Caco-2 (cell line): ENCODE measurements at regions not wholly inside any gene's neighbourhood (a gene's known extent, or its start where the extent isn't known, plus 50 kb on each side); places are given as distances from the start of the nearest gene placed in this dataset.

ENCODE experiments used
- BruUV-seq: library from RNA; stranded (reverse); fragments of 400-500 nt; replicated peaks from 2 replicates; lab custom pipeline; 2021; lab: Mats Ljungman, UMichigan
- CTCF ChIA-PET: fragments of 300-600 bp; sonication (Branson Sonifier 250); formaldehyde crosslinking; loops from one replicate; lab custom pipeline; 2022; ENCODE audit warnings: antibody characterized with exemption; lab: Charles Lee
- POLR2A ChIA-PET: fragments of 300-600 bp; sonication (Branson Sonifier 250); formaldehyde crosslinking; loops from one replicate; lab custom pipeline; 2022; ENCODE audit warnings: antibody characterized with exemption; lab: Charles Lee
- DNase-seq, 2 experiments: peaks; one replicate each; pipeline versions ENCODE4 v3.0.0 to v3.0.0-alpha.2; 2020 to 2022
- H3K27me3 ChIP-seq: replicated peaks from 2 replicates; pipeline ENCODE4 v1.6.0; 2011; ENCODE audit warnings: low read length; ENCODE audit not compliant: control insufficient read depth, insufficient read depth
- H3K36me3 ChIP-seq: 2 replicates; pipeline ENCODE4 v1.5.1; 2011; ENCODE audit warnings: low read length; ENCODE audit not compliant: control insufficient read depth, insufficient read depth
- H3K4me1 ChIP-seq: fragments of 250-450 bp; sonication (Bioruptor Pico); 2 replicates; pipeline ENCODE4 v1.5.1; 2020; ENCODE audit warnings: mild to moderate bottlenecking
- H3K4me3 ChIP-seq: 2 replicates; pipeline ENCODE4 v1.5.1; 2011; ENCODE audit warnings: low read depth, mild to moderate bottlenecking, control low read depth, low read length
- H3K9me3 ChIP-seq: fragments of 250-450 bp; sonication (Bioruptor Pico); 2 replicates; pipeline ENCODE4 v1.5.1; 2020; ENCODE audit warnings: mild to moderate bottlenecking, moderate library complexity
- H3K27ac Mint-ChIP-seq: one replicate; pipeline ENCODE4 v1.8.0; 2022; ENCODE audit warnings: mixed read lengths; ENCODE audit not compliant: unreplicated experiment
- H3K27me3 Mint-ChIP-seq: one replicate; pipeline ENCODE4 v1.8.0; 2022; ENCODE audit warnings: mixed read lengths; ENCODE audit not compliant: insufficient read depth, unreplicated experiment
- H3K36me3 Mint-ChIP-seq: one replicate; pipeline ENCODE4 v1.8.0; 2022; ENCODE audit warnings: mild to moderate bottlenecking, mixed read lengths; ENCODE audit not compliant: insufficient read depth, unreplicated experiment
- H3K4me1 Mint-ChIP-seq: one replicate; pipeline ENCODE4 v1.8.0; 2022; ENCODE audit warnings: low read depth, mixed read lengths; ENCODE audit not compliant: unreplicated experiment
- H3K4me3 Mint-ChIP-seq: one replicate; pipeline ENCODE4 v1.8.0; 2022; ENCODE audit warnings: mild to moderate bottlenecking, moderate library complexity, mixed read lengths; ENCODE audit not compliant: unreplicated experiment
- H3K9me3 Mint-ChIP-seq: one replicate; pipeline ENCODE4 v1.8.0; 2022; ENCODE audit warnings: mixed read lengths; ENCODE audit not compliant: unreplicated experiment
- intact Hi-C: fragments of 100-400 bp; cut with micrococcal nuclease; formaldehyde crosslinking; loops from one replicate; pipeline ENCODE4 v1.10.0; 2022; ENCODE audit not compliant: unreplicated experiment
- TF ChIP-seq, protein P1 (sequence below), 2 experiments: fragments of 200-600 bp in 1 of 2; IDR thresholded peaks; 1 replicate in 1 of 2; 2 replicates in 1 of 2; pipeline versions ENCODE4 v1.5.1 to v1.8.0; 2011 to 2022; ENCODE audit warnings: antibody characterized with exemption in 1 of 2, control low read depth in 1 of 2, inconsistent platforms in 1 of 2, low read depth in 1 of 2, low read length in 1 of 2, mild to moderate bottlenecking in 1 of 2, moderate library complexity in 1 of 2; ENCODE audit not compliant: insufficient read depth in 1 of 2, severe bottlenecking in 1 of 2, unreplicated experiment in 1 of 2

GRCh38 chr6:80530103-80530502 is 423.6 kb downstream of the BCKDHB start:
- Mint-ChIP-seq H3K4me1 (no peaks in the 10 kb centered on the region), H3K27me3 (no peaks in the 10 kb centered on the region), H3K4me3 (no peak overlapping the region), H3K36me3 (no peaks in the 10 kb centered on the region), H3K9me3 (no peaks in the 10 kb centered on the region), H3K27ac (no peak overlapping the region)
- TF ChIP-seq, protein P1, sequence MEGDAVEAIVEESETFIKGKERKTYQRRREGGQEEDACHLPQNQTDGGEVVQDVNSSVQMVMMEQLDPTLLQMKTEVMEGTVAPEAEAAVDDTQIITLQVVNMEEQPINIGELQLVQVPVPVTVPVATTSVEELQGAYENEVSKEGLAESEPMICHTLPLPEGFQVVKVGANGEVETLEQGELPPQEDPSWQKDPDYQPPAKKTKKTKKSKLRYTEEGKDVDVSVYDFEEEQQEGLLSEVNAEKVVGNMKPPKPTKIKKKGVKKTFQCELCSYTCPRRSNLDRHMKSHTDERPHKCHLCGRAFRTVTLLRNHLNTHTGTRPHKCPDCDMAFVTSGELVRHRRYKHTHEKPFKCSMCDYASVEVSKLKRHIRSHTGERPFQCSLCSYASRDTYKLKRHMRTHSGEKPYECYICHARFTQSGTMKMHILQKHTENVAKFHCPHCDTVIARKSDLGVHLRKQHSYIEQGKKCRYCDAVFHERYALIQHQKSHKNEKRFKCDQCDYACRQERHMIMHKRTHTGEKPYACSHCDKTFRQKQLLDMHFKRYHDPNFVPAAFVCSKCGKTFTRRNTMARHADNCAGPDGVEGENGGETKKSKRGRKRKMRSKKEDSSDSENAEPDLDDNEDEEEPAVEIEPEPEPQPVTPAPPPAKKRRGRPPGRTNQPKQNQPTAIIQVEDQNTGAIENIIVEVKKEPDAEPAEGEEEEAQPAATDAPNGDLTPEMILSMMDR (IDR thresholded peaks at IDR 0.05; ENCODE audit: insufficient read depth in 1 of 2, low read depth in 1 of 2, low read length in 1 of 2, severe bottlenecking in 1 of 2, unreplicated experiment in 1 of 2) = no peak
- no peaks in the 10 kb centered on the region for H3K9me3 ChIP-seq
- CTCF ChIA-PET = no interaction called here
- intact Hi-C loops = loop anchor here (5.0 kb wide), 1 partner anchor 653 kb away; no protein-coding TSS in a partner anchor
- H3K4me3 ChIP-seq = no peak overlapping the region
- no TSS peak for BruUV-seq
- DNase-seq = no peak
- H3K4me1 ChIP-seq = peaks cover 19% of the 10 kb centered on the region
- H3K36me3 ChIP-seq = no peaks in the 10 kb centered on the region
- POLR2A ChIA-PET = no interaction called here
- H3K27me3 ChIP-seq = no peaks in the 10 kb centered on the region

DNA sequence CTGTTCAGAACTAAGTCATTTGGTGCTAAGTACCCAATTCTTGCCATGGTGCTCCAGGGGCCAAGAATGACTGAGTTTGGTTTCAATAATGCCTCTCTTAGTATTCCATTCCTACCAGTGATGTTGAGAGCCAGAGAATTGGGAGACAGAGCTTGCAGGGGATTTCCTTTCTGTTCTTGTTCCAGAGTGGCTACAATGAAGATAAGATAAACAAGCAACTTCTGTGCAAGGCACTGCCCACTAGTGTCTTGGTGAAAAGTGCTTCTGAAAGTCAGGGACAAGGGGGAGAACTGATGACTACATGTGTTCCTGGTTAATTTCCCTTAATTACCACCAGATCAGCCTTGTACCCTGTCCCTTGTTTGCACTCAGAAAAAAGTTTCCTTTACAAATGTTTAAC is 421.6 kb downstream of the BCKDHB start:
- no peaks in the 10 kb centered on the region for H3K9me3 Mint-ChIP-seq
- H3K4me3 Mint-ChIP-seq = peak overlapping the region; percentile 4
- ChIA-PET CTCF (no interaction called here), POLR2A (no interaction called here)
- TF ChIP-seq, protein P1 (IDR thresholded peaks at IDR 0.05; ENCODE audit: insufficient read depth in 1 of 2, low read depth in 1 of 2, low read length in 1 of 2, severe bottlenecking in 1 of 2, unreplicated experiment in 1 of 2) = peak in 1 of 2 experiments; percentile 17
- no peaks in the 10 kb centered on the region for H3K36me3 ChIP-seq
- BruUV-seq = no TSS peak
- DNase-seq = peak in 1 of 2 experiments; percentile 10
- H3K4me1 ChIP-seq = peaks cover 19% of the 10 kb centered on the region
- H3K4me1 Mint-ChIP-seq = no peaks in the 10 kb centered on the region
- peak overlapping the region; percentile 8 for H3K27ac Mint-ChIP-seq
- H3K4me3 ChIP-seq = no peak overlapping the region
- intact Hi-C loops = loop anchor here (5.0 kb wide), 2 partner anchors 191 to 316 kb away; no protein-coding TSS in a partner anchor
- H3K36me3 Mint-ChIP-seq = no peaks in the 10 kb centered on the region
- no peaks in the 10 kb centered on the region for H3K27me3 Mint-ChIP-seq
- no peaks in the 10 kb centered on the region for H3K9me3 ChIP-seq
- no peaks in the 10 kb centered on the region for H3K27me3 ChIP-seq

DNA sequence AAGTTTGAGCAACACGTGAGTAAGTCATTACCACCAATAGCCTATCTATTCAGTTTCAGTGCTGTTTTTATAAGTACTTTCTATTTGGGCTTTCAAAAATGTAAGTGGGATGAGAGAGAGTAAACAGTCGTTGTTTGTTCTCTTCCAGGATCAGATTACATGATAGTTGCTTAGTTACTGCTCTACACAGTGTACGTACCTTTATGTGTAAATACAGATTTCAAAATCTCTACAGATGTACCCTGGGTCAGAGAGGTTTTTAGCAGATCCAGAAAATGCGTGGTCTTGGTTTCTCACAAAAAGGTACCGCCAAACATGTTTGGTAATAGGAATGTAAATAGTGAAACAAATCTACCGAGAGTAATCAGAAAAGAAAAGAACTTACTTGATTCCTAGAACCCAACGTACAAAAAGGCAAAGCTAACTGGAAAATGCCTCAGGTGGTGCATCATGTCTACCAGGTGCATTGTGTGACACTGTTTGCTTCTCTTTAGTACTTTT is 421.1 kb downstream of the BCKDHB start:
- POLR2A ChIA-PET = no interaction called here
- H3K4me3 Mint-ChIP-seq = peak overlapping the region; percentile 4
- Histone ChIP-seq H3K4me1 (peaks cover 19% of the 10 kb centered on the region), H3K36me3 (no peaks in the 10 kb centered on the region), H3K27me3 (no peaks in the 10 kb centered on the region), H3K4me3 (no peak overlapping the region), H3K9me3 (no peaks in the 10 kb centered on the region)
- no peaks in the 10 kb centered on the region for H3K4me1 Mint-ChIP-seq
- TF ChIP-seq, protein P1 (IDR thresholded peaks at IDR 0.05; ENCODE audit: insufficient read depth in 1 of 2, low read depth in 1 of 2, low read length in 1 of 2, severe bottlenecking in 1 of 2, unreplicated experiment in 1 of 2) = no peak
- CTCF ChIA-PET = no interaction called here
- peak in 1 of 2 experiments; percentile 48 for DNase-seq
- no peaks in the 10 kb centered on the region for H3K27me3 Mint-ChIP-seq
- no TSS peak for BruUV-seq
- peak overlapping the region; percentile 8 for H3K27ac Mint-ChIP-seq
- H3K36me3 Mint-ChIP-seq = no peaks in the 10 kb centered on the region
- intact Hi-C loops = loop anchor here (5.0 kb wide), 2 partner anchors 190 to 315 kb away; no protein-coding TSS in a partner anchor
- H3K9me3 Mint-ChIP-seq = no peaks in the 10 kb centered on the region
